ENCODE measurements at regions not wholly inside any gene's neighbourhood (a gene's known extent, or its start where the extent isn't known, plus 50 kb on each side); places are given as distances from the start of the nearest gene placed in this dataset.

- Histone ChIP-seq H3K27ac (no peak overlapping the region), H3K9me3 (no peaks in the 10 kb centered on the region), H3K36me3 (no peaks in the 10 kb centered on the region), H3K4me1 (ENCODE audit: control insufficient read depth in 1 of 2, insufficient read depth in 1 of 2, low read depth in 1 of 2, low read length in 1 of 2) (peaks cover 7 to 9% of the 10 kb centered on the region in 2 experiments), H3K4me3 (ENCODE audit: low read depth in 1 of 2, low read length in 1 of 2) (no peak overlapping the region), H3K27me3 (no peaks in the 10 kb centered on the region)
- no peak for TF ChIP-seq CTCF (IDR thresholded peaks at IDR 0.05)
Measured at GRCh38 chr9:124191691-124192395, 65.9 kb upstream of the NEK6 start.

GRCh38 chr9:124196814-124197176, 61.0 kb upstream of the NEK6 start:
- H3K9me3 ChIP-seq, result no peaks in the 10 kb centered on the region
- H3K36me3 ChIP-seq, result no peaks in the 10 kb centered on the region
- peak overlapping the region; percentile 90 for H3K27ac ChIP-seq
- TF ChIP-seq CTCF (IDR thresholded peaks at IDR 0.05), result no peak
- peak overlapping the region; percentile 60 to 65 for H3K4me3 ChIP-seq (ENCODE audit: low read depth in 1 of 2, low read length in 1 of 2)
- peaks cover 31% of the 10 kb centered on the region in 2 experiments for H3K4me1 ChIP-seq (ENCODE audit: control insufficient read depth in 1 of 2, insufficient read depth in 1 of 2, low read depth in 1 of 2, low read length in 1 of 2)
- H3K27me3 ChIP-seq, result no peaks in the 10 kb centered on the region

- no peaks in the 10 kb centered on the region for H3K27me3 ChIP-seq
- peaks cover 37 to 38% of the 10 kb centered on the region in 2 experiments for H3K4me1 ChIP-seq (ENCODE audit: control insufficient read depth in 1 of 2, insufficient read depth in 1 of 2, low read depth in 1 of 2, low read length in 1 of 2)
- H3K4me3 ChIP-seq (ENCODE audit: low read depth in 1 of 2, low read length in 1 of 2), result peak overlapping the region; percentile 60 to 65
- peak overlapping the region; percentile 90 for H3K27ac ChIP-seq
- no peaks in the 10 kb centered on the region for H3K36me3 ChIP-seq
- peak; percentile 57 for TF ChIP-seq CTCF (IDR thresholded peaks at IDR 0.05)
- no peaks in the 10 kb centered on the region for H3K9me3 ChIP-seq
Measured at GRCh38 chr9:124197177-124198095, 60.3 kb upstream of the NEK6 start.

GRCh38 chr9:124198331-124198730, 59.4 kb upstream of the NEK6 start:
- no peak for TF ChIP-seq CTCF (IDR thresholded peaks at IDR 0.05)

GRCh38 chr9:124198948-124199347, 58.8 kb upstream of the NEK6 start:
- Histone ChIP-seq H3K4me1 (ENCODE audit: control insufficient read depth in 1 of 2, insufficient read depth in 1 of 2, low read depth in 1 of 2, low read length in 1 of 2) (peaks cover 47 to 51% of the 10 kb centered on the region in 2 experiments), H3K9me3 (no peaks in the 10 kb centered on the region)

More at GRCh38 chr9:124198331-124198730, 59.4 kb upstream of the NEK6 start:
- H3K36me3 ChIP-seq, result no peaks in the 10 kb centered on the region
- H3K27ac ChIP-seq, result peak overlapping the region; percentile 90
- H3K9me3 ChIP-seq, result no peaks in the 10 kb centered on the region
- H3K27me3 ChIP-seq, result no peaks in the 10 kb centered on the region
- no peak overlapping the region for H3K4me3 ChIP-seq (ENCODE audit: low read depth in 1 of 2, low read length in 1 of 2)
- peaks cover 46 to 47% of the 10 kb centered on the region in 2 experiments for H3K4me1 ChIP-seq (ENCODE audit: control insufficient read depth in 1 of 2, insufficient read depth in 1 of 2, low read depth in 1 of 2, low read length in 1 of 2)

More at GRCh38 chr9:124198948-124199347, 58.8 kb upstream of the NEK6 start:
- Histone ChIP-seq H3K36me3 (no peaks in the 10 kb centered on the region), H3K4me3 (ENCODE audit: low read depth in 1 of 2, low read length in 1 of 2) (no peak overlapping the region), H3K27ac (peak overlapping the region; percentile 90), H3K27me3 (no peaks in the 10 kb centered on the region)
- no peak for TF ChIP-seq CTCF (IDR thresholded peaks at IDR 0.05)

All from neutrophil (primary cell).